Osteocyte (in vitro differentiated cells): ENCODE measurements at regions not wholly inside any gene's neighbourhood (a gene's known extent, or its start where the extent isn't known, plus 50 kb on each side); places are given as distances from the start of the nearest gene placed in this dataset.

ENCODE experiments used
- DNase-seq: peaks from one replicate; pipeline ENCODE4 v3.0.0; 2021; ENCODE audit warnings: mixed read lengths; ENCODE audit not compliant: unreplicated experiment; ENCODE audit errors: extremely low spot score
- H3K27ac Mint-ChIP-seq: one replicate; pipeline ENCODE4 v1.8.0; 2021; ENCODE audit warnings: mild to moderate bottlenecking, mixed read lengths; ENCODE audit not compliant: unreplicated experiment
- H3K27me3 Mint-ChIP-seq: one replicate; pipeline ENCODE4 v1.8.0; 2021; ENCODE audit warnings: mixed read lengths; ENCODE audit not compliant: unreplicated experiment
- H3K36me3 Mint-ChIP-seq: one replicate; pipeline ENCODE4 v1.8.0; 2021; ENCODE audit warnings: mixed read lengths; ENCODE audit not compliant: unreplicated experiment
- H3K4me1 Mint-ChIP-seq: one replicate; pipeline ENCODE4 v1.8.0; 2021; ENCODE audit warnings: mixed read lengths; ENCODE audit not compliant: unreplicated experiment
- H3K4me3 Mint-ChIP-seq: one replicate; pipeline ENCODE4 v1.8.0; 2021; ENCODE audit warnings: mild to moderate bottlenecking, moderate library complexity, mixed read lengths; ENCODE audit not compliant: unreplicated experiment
- H3K9me3 Mint-ChIP-seq: one replicate; pipeline ENCODE4 v1.8.0; 2021; ENCODE audit warnings: mixed read lengths; ENCODE audit not compliant: unreplicated experiment
- CTCF ChIP-seq: fragments of 200-600 bp; sonication (generic); IDR thresholded peaks from 2 replicates; pipeline ENCODE4 v1.5.0; 2021; ENCODE audit warnings: antibody characterized with exemption, mild to moderate bottlenecking, moderate library complexity

DNA sequence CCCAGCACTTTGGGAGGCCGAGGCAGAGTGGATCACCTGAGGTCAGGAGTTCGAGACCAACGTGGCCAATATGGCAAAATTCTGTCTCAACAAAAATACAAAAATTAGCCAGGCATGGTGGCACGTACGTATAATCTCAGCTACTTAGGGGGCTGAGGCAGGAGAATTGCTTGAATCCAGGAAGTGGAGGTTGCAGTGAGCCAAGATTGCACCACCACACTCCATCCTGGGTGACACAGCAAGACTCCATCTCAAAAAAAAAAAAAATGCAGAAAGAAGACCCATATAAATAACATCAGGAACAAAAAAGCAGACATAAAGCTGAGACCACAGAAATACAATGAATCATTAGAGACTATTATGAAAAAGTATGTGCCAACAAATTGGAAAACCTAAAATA lies 235.2 kb upstream of the VEPH1 start:
- no peaks in the 10 kb centered on the region for H3K36me3 Mint-ChIP-seq
- H3K27ac Mint-ChIP-seq, result no peak overlapping the region
- H3K27me3 Mint-ChIP-seq, result peaks cover 15% of the 10 kb centered on the region
- DNase-seq, result no peak
- H3K4me1 Mint-ChIP-seq, result no peaks in the 10 kb centered on the region
- peaks cover 4% of the 10 kb centered on the region for H3K9me3 Mint-ChIP-seq
- no peak for TF ChIP-seq CTCF
- no peak overlapping the region for H3K4me3 Mint-ChIP-seq

- Mint-ChIP-seq H3K9me3 (peaks cover 25% of the 10 kb centered on the region), H3K27ac (no peak overlapping the region), H3K4me3 (no peak overlapping the region), H3K4me1 (no peaks in the 10 kb centered on the region), H3K36me3 (no peaks in the 10 kb centered on the region), H3K27me3 (peaks cover 3% of the 10 kb centered on the region)
- TF ChIP-seq CTCF, result no peak
- no peak for DNase-seq
These were observed 215.6 kb upstream of the VEPH1 start for GRCh38 chr3:157718800-157719199.

DNA sequence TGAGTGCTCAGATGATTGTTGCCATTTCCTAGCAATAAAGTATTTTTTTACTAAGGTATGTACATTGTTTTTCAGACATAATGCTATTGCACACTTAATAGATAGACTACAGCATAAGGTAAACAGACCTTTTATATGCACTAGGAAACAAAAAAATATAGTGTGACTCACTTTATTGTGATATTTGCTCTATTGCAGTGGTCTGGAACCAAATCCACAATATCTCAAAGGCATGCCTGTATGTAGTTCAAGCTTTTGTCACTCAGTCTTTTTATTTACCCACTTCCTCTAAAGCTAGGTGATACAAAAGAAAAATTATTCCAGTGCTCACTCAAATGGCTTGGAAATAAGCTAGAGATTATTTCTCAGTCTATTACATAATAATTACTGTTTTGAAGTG lies 209.9 kb upstream of the VEPH1 start:
- no peak overlapping the region for H3K4me3 Mint-ChIP-seq
- peaks cover 9% of the 10 kb centered on the region for H3K27me3 Mint-ChIP-seq
- H3K36me3 Mint-ChIP-seq, result no peaks in the 10 kb centered on the region
- no peak for TF ChIP-seq CTCF
- no peak for DNase-seq
- peaks cover 7% of the 10 kb centered on the region for H3K9me3 Mint-ChIP-seq
- H3K4me1 Mint-ChIP-seq, result no peaks in the 10 kb centered on the region
- no peak overlapping the region for H3K27ac Mint-ChIP-seq

- no peak for DNase-seq
- no peak overlapping the region for H3K4me3 Mint-ChIP-seq
- H3K27ac Mint-ChIP-seq, result no peak overlapping the region
- no peaks in the 10 kb centered on the region for H3K4me1 Mint-ChIP-seq
- peaks cover 29% of the 10 kb centered on the region for H3K27me3 Mint-ChIP-seq
- no peaks in the 10 kb centered on the region for H3K36me3 Mint-ChIP-seq
- TF ChIP-seq CTCF, result no peak
- no peaks in the 10 kb centered on the region for H3K9me3 Mint-ChIP-seq
These were observed 202.0 kb upstream of the VEPH1 start for GRCh38 chr3:157705258-157705657.

DNA sequence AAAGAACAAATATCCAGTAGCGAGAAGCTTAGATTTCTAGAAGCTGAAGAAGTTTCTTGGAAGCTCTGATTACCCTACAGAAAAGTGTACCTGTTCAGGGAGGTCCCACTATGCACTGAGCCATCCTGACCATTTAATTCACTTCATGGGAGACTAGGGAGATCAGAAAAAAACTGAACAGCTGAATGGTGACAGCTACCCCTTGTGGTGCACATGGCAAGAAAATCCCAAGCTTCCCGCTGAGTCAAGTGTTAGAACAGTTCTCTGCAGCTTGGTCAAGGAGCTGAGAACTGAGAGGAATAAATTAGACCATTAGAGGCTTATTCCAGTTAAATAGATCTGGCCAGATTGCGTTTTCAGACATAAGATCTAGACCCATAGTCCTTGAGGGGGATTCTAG lies 197.2 kb upstream of the VEPH1 start:
- no peak overlapping the region for H3K27ac Mint-ChIP-seq
- peaks cover 30% of the 10 kb centered on the region for H3K27me3 Mint-ChIP-seq
- no peak overlapping the region for H3K4me3 Mint-ChIP-seq
- no peak for TF ChIP-seq CTCF
- H3K36me3 Mint-ChIP-seq, result no peaks in the 10 kb centered on the region
- no peaks in the 10 kb centered on the region for H3K4me1 Mint-ChIP-seq
- no peaks in the 10 kb centered on the region for H3K9me3 Mint-ChIP-seq
- no peak for DNase-seq
